Activated CD4-positive, alpha-beta T cell treated with anti-CD3 and anti-CD28 coated beads, Interleukin-2, amount 50 U/mL, for 4 hours (primary cell): ENCODE measurements at regions not wholly inside any gene's neighbourhood (a gene's known extent, or its start where the extent isn't known, plus 50 kb on each side); places are given as distances from the start of the nearest gene placed in this dataset.
"Not testable (repeated sequence)": the region's sequence is repeated elsewhere in the genome, so short reads cannot be mapped to it uniquely, and the experiment has no call there.

Source experiments
- DNase-seq, 2 experiments: peaks; one replicate each; pipeline ENCODE4 v3.0.0-alpha.2; 2020

DNA sequence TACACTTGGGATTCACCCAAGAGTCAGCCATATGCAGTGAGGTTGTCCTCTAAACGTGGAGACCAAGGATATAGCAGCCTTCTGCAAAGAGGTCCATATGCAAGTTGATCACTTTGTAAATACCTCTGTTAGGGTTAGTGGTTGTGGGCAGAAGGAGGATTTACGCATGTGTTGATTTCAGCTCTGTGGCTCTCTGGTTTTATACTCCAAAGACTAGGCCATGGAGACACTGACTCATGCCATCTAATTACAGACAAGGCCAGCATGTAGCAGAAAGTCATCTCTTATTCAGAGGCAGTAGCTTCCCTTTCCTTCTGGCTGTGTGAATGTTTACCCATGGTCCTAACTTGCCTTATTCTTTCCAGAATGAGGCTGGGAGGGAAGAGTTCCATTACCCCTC lies 140.9 kb upstream of the GOLGA6L4 start:
- not testable (repeated sequence) for DNase-seq

DNA sequence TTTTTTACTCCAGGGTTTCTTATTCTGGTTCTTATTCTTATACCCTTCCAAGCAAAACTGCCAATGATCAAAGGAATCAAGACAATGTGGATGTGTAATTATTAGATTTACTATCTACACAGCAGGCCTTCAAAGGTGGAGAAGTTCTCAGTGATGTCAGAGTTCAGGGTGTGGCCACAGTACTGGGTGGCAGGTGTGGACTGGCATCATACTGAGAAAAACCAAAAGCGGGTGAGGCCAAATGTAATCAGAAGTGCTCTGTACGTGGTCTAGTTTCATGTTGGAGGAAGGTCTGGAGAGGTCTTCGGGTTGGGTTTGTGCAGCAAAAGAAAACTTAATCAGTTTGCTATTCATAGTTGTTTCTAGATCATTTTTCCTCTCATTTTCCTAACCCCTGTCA lies 138.5 kb upstream of the GOLGA6L4 start:
- not testable (repeated sequence) for DNase-seq

DNA sequence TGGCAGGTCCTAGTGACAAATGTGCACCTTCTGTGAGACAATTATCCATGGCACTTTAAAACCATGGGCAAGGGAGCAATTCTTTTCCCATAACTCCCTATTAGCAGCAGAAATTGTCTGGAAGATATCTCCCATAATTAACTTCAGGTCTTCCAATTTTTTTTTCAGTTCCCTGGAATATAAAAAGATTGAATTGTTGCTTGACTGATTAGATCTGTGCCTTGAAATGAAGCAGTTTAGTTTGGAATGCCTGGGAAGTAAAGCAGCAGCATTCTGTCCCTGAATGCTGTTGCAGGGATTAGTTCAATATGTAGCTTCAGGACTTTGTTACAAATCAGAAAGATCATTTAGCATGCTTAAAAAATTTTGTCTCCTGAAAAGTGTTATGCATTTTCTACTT lies 137.0 kb upstream of the GOLGA6L4 start:
- no peak for DNase-seq

DNA sequence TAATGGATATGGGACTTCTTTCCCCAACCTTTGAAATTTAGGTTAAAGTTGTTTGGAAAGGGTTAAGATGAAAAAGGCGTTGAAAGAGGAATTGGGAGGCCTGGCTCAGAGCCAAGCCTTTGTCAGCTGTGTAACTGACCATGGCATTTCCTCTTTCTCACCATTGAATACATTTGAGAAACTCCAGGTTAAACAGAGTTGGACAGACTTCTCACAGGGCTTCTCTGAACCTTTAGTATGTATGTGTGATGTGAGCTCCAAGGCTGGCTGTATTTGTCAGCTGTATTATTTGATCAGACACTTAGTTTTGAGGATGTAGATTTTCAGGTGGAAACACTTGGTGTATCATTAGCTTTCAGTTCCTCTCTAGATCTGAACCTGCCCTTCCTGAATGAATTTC lies 136.4 kb upstream of the GOLGA6L4 start:
- no peak for DNase-seq

DNA sequence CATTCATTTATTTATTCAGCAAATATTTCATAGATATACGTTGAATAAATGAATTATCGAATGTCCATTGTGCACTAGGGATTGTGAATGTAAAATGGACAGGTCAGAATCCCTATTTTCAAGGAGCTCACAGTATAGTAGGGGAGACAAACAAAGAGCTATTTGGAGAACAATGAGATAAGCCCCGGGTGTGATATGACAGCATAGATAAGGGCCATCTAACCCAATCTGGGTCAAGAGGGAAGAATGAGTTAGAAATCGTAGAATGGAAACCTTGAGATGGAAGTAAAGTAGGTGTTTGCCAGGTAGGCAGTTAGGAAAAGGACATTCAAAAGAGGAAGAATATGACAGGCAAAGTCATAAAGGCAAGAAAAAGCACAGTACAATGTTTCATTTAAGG lies 132.2 kb upstream of the GOLGA6L4 start:
- no peak for DNase-seq

DNA sequence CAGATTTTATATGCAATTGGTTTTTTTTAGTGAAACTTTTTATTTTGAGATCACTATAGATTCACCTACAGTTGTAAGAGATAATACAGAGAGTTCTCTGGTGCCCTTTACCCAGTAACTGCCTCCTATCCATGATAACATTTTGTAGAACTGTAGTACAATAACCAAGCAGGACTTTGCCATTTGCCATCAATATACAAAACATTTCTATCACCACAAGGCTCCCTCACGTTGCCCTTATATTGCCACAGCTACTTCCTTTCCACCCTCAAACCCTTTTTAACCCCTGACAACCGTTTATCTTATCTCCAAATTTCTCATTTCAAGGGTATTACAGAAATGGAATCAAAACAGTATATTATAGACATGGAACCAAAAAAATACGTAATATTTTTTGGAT lies 130.7 kb upstream of the GOLGA6L4 start:
- DNase-seq, result no peak

DNA sequence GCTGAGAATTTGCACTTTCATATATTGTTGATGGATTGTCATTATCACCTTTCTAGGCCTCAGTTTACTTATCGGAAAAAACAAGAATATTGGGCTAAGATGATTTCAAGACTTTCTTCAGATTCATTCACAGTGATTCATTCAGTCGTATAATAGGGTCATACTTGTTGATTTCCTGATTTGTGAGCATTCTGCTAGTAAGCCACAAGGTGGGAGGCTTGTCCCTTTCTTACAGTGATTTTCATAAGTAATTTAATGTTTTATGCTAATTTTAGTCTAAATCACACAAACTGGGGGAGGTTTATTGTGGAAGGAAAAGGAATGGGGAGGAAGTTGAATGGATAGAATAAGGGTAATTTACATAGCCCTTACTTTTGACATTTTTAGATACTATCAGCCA lies 126.8 kb upstream of the GOLGA6L4 start:
- no peak for DNase-seq

DNA sequence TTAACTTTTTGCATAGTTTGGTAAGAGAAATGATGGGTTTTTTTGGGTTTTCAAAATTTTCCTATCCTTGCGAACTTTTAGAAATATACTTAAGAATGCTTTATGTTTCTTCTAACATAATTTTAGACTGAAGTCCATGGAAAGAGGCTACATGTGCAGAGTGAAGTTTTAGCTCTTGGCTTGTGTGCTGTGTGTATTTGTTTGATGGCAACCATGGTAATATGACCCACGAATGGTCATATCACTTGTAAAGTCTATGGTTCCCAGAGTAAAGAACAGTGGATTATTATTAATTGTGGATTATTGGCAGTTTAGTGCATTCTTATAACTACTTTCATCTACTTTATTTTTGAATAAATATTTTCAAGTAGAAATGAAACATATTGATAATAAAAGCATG lies 124.0 kb upstream of the GOLGA6L4 start:
- DNase-seq, result no peak

DNA sequence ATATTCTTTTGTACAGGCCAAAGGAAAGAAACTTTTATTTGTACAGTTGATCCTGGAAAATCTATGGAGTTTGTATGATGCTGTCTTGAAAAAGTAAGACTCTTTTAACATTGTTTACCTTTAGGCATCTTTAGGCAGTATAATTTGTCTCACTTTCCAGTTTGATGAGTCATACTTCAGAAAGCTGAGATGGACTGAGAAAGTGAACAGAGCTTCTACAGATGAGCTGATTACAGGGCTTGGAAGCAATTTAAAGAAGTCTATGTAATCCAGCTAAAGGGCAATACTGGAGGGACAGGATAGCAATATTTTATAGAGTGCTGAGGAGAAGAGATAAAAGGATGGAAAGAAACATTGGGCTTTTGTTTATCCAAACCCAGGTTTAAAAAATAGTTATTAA lies 123.5 kb upstream of the GOLGA6L4 start:
- DNase-seq, result no peak

DNA sequence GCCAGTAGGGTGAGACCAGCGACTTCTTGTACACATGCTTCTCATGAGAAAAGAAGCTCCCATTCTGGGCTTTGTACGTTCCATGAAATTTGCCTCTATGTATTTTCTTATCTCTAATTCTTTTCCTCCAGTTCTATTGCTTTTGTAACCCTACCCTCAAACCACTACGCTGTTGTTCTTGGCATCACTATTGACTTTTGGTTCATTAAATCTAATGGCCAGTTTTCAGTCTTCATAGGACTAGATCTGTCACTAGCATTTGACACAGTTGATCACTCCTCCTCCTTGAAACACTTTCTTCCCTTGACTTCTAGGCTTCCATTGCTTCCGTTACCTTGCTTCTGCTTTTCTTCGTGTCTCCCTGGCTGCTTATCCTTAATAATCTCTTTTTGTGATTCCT lies 121.7 kb upstream of the GOLGA6L4 start:
- DNase-seq, result no peak

DNA sequence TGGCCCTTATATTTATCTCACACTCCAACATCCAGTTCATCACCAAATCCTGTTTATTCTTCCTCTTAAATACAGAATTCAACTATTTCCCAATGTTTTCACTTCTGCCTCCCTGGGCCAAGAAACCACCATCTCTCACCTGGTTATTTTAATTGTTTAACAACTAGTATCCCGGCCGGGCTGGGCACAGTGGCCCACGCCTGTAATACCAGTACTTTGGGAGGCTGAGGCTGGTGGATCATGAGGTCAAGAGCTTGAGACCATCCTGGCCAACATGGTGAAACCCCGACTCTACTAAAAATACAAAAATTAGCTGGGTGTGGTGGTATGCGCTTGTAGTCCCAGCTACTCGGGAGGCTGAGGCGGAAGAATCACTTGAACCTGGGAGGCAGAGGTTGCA lies 120.9 kb upstream of the GOLGA6L4 start:
- not testable (repeated sequence) for DNase-seq

DNA sequence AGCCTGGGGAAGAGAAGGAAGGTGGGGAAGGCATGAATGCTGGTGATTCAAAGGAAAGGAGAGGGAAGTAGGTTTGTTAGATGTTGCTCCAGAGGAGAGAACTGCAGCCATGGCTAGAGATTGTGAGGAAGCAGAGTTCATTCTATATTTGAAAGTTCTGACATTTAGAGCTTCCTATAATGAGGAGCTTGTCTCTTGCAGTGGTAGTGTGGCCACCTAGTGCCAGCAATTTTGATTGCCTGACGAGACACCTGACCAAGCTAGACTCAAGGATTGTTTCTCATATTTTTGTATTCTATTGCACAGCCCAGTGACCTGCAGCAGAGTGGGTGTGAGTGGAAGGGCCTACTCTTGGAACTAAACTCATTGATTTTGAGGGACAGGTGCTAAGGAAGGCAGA lies 116.2 kb upstream of the GOLGA6L4 start:
- not testable (repeated sequence) for DNase-seq

DNA sequence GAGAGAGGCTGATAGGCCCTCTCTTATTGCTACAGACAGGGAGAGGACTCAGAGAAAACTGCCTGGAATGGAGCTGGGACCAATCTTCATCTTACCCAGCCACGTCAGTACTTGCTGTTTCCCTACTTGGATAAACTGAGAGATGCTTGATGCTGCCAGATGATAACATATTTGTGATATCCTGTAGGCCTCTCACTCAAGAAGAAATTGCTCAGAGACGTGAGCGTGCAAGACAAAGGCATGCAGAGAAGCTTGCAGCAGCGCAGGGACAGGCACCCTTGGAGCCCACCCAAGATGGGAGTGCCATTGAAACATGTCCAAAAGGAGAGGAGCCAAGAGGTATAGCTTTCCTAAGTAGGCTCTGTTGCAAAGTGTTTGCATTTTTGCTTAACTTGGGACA lies 114.7 kb upstream of the GOLGA6L4 start:
- not testable (repeated sequence) for DNase-seq

DNA sequence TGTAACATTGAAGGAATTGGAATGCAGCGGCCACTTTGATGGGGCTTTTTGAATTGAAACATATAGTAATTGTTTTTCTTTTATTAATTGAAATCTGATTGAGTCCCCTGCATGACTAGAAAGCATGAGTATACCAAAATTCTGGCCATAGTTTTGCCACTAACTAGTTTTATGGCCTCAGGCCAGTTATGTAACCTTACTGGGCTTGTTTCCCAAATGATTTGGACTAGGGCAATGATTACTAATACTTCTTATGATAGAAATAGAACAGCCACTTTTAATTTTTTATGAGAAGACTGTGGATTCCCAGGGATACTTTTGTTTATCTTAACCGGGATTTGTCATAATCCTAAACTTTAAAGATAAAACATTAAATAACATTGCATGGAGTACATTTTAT lies 106.9 kb upstream of the GOLGA6L4 start:
- not testable (repeated sequence) for DNase-seq

DNA sequence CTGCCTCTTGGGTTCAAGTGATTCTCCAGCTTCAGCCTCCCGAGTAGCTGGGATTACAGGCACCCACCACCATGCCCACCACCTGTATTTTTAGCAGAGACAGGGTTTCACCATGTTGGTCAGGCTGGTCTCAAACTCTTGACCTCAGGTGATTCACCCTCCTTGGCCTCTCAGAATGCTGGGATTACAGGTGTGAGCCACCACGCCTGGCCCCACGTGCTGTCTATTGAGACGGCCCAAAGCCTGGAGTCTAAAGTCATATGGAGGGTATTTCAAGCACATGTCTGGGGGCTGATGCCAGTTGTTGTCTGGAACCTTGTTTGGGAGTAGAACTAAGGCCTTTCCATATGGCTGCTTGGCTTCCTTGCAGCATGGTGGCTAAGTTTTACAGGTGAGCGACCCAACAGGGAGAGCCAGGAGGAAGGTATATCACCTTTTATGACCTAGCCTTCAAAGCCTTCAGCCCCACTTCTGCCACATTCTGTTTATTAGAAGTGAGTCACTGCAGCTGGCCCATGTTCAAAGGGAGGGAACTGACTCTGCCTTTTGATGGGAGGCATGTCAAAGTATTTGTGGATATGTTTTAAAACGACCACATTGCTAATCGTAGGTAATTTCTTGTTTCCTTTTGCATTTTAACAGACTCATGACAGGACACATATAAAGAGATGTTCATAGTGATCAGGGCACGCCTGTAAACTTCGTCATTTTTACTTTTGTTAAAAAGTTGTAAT lies 105.3 kb upstream of the GOLGA6L4 start:
- DNase-seq, result not testable (repeated sequence)

DNA sequence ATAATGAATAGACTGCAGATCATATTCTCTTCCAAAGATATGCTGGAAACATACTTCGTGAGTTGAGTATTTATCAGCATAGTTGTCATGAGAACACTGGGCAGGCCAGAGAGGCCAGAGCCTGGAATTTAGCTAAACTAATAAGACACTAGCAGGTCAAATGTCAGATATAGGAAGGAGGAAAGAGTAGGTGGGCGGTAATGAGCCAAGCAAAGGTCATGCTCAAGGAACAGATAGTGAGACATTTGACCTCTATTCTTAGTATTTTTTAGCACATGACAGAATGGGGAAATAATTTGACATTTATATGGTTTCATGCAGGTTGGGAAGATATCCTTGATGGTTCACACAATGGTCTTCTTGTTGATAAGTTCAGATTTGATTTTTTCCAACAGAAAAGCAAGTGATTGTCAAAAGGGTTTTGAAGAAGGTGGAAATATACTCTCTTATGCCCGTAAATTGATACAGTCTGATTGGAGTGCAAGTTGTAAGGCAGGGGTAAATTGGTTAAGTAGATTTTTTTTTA lies 99.6 kb upstream of the GOLGA6L4 start:
- DNase-seq, result not testable (repeated sequence)

DNA sequence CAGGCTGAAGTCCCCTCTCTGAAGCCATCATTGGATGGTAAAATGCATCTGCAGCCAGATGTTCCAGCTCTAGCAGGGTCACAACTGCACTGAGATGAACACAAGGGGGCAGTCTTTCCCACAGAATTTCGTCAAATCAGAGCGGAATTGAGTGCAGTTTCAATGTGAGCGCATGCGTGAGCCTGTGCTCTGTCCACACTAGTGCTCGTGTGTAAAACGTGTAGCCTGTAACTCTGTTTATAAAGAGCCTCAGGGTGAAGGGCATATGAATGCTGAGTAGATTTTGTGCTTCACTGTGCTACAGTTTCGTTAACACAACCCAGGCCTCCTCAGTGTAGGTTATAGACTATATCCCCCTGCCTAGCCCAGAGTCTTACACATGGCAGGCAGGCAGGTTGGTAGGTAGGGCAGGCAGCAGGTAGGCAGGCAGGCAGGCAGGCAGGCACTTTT lies 92.7 kb upstream of the GOLGA6L4 start:
- DNase-seq, result peak; percentile 64 to 66

DNA sequence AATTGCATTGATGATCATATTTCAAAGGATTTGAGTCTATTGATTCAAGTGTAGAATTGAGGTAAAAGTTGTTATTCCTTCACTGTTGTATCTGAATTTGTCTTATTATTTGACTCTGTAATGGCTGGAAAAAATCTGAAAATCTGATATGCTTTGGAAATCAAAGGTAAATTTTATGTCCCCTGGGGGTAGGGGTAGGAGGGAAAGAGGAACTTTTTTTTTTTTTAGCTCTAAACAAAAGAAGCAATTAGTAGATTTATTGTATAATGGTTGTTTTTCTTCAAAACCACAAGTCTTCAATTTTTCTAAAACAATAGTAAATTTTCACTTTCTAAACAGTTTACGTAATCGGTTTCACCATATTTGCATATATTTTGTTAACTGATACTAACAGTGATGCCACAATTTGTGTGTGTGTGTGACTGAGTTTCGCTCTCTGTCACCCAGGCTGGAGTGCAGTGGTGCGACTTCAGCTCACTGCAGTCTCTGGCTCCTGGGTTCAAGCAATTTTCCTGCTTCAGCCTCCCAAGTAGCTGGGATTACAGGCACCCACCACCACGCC lies 91.7 kb upstream of the GOLGA6L4 start:
- no peak for DNase-seq

DNA sequence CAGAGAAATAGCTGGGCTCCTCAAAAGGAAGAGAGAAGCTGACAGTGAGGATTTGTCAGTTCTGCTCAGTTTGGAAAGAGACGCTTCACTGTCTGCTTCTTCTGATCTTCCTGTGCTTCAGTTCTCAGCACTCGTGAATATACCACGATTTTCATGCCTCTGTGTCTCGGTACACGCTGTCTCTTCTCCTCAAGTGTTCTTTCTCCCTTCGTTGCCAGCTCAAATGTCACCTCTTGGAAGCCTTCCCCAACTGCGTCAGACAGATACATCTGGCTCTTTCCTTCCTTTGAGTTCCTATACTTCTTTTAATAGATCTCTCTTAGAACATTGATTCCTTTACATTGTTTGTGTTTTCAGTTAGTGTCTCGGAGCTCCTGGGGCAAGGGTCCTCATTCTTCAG lies 90.6 kb upstream of the GOLGA6L4 start:
- DNase-seq, result not testable (repeated sequence)

DNA sequence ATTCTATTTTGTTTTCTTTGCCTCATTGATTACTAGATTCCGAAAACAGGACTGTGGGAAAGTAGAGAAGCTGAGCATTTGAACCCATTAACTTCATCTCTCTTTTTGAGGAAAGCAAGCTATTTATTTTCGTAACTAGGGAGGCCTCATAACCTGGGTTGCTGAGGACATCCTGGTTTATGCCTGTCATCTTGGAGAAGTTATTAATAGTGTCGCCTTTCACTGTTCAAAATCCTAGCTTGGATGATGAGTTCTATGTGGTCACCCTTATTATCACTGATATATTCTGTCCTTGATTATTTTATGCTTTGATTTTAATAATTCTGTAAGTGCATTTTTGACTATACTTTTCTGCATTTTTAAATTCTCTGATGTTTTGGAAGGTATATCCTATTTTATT lies 89.3 kb upstream of the GOLGA6L4 start:
- DNase-seq, result not testable (repeated sequence)

DNA sequence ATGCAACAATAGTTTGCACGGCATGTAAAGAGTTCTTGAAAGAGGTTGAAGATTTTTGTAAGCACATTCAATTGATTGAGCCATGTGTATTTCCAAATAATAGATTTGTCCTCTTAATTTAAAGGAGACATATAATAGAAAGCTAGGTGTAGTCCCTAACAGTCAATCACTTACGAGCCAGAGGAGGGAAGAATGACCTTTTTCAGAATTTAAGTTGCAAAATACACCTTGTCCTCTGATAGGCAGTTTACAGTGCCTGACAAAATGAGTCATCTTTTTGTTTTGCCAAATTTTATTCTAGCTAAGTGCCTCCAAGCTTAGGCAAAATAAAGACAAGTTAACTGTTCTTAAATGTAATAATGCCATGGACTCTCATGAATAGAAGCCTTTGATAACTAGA lies 88.3 kb upstream of the GOLGA6L4 start:
- DNase-seq, result not testable (repeated sequence)

DNA sequence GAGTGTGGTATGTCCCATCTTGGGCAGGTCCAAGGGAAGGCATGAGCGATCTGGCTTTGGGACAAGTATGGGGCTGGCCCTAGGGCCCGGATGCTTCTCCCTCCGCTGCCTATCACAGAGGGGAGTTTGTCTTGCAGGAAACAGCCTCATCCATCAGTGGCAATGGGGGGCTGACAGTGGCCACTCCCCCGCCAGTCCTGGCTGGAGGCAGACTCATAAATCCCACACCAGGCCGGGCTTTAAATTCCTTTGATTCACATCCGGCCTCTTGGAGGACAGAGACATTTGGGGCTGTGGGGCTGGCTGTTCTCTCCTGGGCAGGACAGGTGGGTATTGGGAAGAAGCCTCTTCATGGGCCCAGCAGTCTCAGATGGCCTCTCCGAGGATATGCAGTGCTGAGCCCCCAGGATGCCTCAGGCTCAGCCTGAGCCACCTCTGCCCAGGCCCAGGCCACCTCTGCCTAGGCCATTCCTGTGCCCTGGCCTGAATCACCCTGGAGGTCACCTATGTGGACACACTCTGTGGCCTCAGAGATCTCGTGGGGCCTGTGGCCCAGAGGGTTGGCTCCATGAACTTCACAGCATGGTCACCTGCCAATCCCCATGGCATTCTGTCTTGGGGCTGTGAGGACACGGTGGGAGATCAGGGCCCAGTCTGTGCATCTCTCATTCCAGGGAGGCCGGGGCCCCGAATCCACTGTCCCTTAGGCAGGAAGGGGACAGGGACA lies 84.2 kb upstream of the GOLGA6L4 start:
- no peak for DNase-seq

DNA sequence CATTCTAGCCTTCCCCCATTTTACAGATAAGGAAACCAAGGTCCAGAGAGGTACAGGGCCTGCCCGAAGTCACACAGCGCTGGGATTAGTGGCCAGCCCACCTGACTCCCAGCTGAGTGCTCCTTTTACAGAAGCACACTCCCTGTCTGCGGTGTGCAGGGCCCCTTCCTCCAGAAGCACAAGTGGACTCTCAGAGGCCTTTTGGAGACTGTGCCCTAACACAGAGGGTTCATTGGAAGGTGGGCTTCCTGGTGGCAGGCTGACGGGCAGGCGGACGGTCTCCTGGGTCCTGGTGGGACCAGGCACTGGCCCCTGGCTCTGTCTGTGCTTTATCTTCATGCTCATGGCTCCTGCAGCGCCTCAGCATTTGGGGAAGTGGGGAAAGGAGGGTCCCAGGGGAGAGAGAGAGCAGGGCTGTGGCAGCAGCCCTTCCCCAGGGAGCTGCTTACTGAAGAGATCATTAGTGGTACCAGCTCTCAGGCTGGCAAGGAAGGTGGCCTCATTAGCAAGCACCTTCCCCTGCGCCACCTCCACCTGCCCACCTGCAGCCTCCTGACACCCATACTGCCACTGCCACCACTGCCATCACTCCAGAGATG lies 83.1 kb upstream of the GOLGA6L4 start:
- not testable (repeated sequence) for DNase-seq
